Femur (tissue), 1 donor: ENCODE measurements at regions not wholly inside any gene's neighbourhood (a gene's known extent, or its start where the extent isn't known, plus 50 kb on each side); places are given as distances from the start of the nearest gene placed in this dataset.
A peak's percentile ranks its signal among the peaks of the same experiment; 100 is the strongest.

ENCODE experiments used
- DNase-seq: peaks from one replicate; pipeline ENCODE4 v3.0.0-alpha.2; 2017

GRCh38 chr18:55869556-55870501, 281.8 kb upstream of the TCF4 start:
- DNase-seq: peak; percentile 64

GRCh38 chr18:55868909-55869308, 280.9 kb upstream of the TCF4 start:
- no peak for DNase-seq

- no peak for DNase-seq
Observed at GRCh38 chr18:55866886-55867285, 278.9 kb upstream of the TCF4 start.

- DNase-seq: no peak
Observed at GRCh38 chr18:55866006-55866405, 278.0 kb upstream of the TCF4 start.

- DNase-seq: no peak
Observed at GRCh38 chr18:55864281-55864680, 276.3 kb upstream of the TCF4 start.

GRCh38 chr18:55863876-55864275, 275.9 kb upstream of the TCF4 start:
- DNase-seq: peak; percentile 50

- DNase-seq: no peak
Observed at GRCh38 chr18:55863391-55863706, 275.4 kb upstream of the TCF4 start.

- no peak for DNase-seq
Observed at GRCh38 chr18:55862693-55863390, 274.9 kb upstream of the TCF4 start.

GRCh38 chr18:55861266-55861665, 273.3 kb upstream of the TCF4 start:
- no peak for DNase-seq

GRCh38 chr18:55858661-55859515, 270.9 kb upstream of the TCF4 start:
- no peak for DNase-seq

- DNase-seq: no peak
Observed at GRCh38 chr18:55857956-55858355, 270.0 kb upstream of the TCF4 start.

GRCh38 chr18:55857409-55857808, 269.4 kb upstream of the TCF4 start:
- DNase-seq: no peak

GRCh38 chr18:55856679-55857078, 268.7 kb upstream of the TCF4 start:
- no peak for DNase-seq

- DNase-seq: no peak
Observed at GRCh38 chr18:55856229-55856628, 268.2 kb upstream of the TCF4 start.

- no peak for DNase-seq
Observed at GRCh38 chr18:55853268-55853667, 265.3 kb upstream of the TCF4 start.

- no peak for DNase-seq
Observed at GRCh38 chr18:55850904-55851303, 262.9 kb upstream of the TCF4 start.

GRCh38 chr18:55849391-55849790, 261.4 kb upstream of the TCF4 start:
- no peak for DNase-seq

- DNase-seq: no peak
Observed at GRCh38 chr18:55847960-55848359, 260.0 kb upstream of the TCF4 start.

- no peak for DNase-seq
Observed at GRCh38 chr18:55845221-55845620, 257.2 kb upstream of the TCF4 start.

- DNase-seq: no peak
Observed at GRCh38 chr18:55844382-55844781, 256.4 kb upstream of the TCF4 start.

- no peak for DNase-seq
Observed at GRCh38 chr18:55841314-55841713, 253.3 kb upstream of the TCF4 start.

- no peak for DNase-seq
Observed at GRCh38 chr18:55840601-55841170, 252.7 kb upstream of the TCF4 start.

GRCh38 chr18:55839343-55839742, 251.4 kb upstream of the TCF4 start:
- DNase-seq: no peak
